ENCODE measurements at regions not wholly inside any gene's neighbourhood (a gene's known extent, or its start where the extent isn't known, plus 50 kb on each side); places are given as distances from the start of the nearest gene placed in this dataset.

- no peak overlapping the region for H2BK20ac ChIP-seq (ENCODE audit: low read length)
- no peak overlapping the region for H3K56ac ChIP-seq (replicated peaks; ENCODE audit: insufficient read length, low read depth, low read length)
- WGBS, 2 experiments (ENCODE audit: extremely low coverage in 1 of 2, insufficient coverage in 1 of 2, insufficient read length in 1 of 2, insufficient replicate concordance in 2 of 2, low coverage in 1 of 2, low lambda C conversion rate in 2 of 2, missing lambda C conversion rate in 1 of 2): 82% methylated on average over 6 of the region's 6 CpGs; no CpG with 5 or more reads in 1 of the 2 experiments
- H3K36me3 ChIP-seq (ENCODE audit: control insufficient read depth in 2 of 4, insufficient read depth in 4 of 4, low read length in 3 of 4): no peaks in the 10 kb centered on the region
- H3K14ac ChIP-seq (ENCODE audit: insufficient read length): no peak overlapping the region
- no peak overlapping the region for H3K4me2 ChIP-seq (ENCODE audit: insufficient read depth in 1 of 2, low read depth in 2 of 2, low read length in 2 of 2)
- ChIA-PET CTCF (ENCODE audit: partially characterized antibody) (no interaction called here), POLR2A (ENCODE audit: partially characterized antibody) (no interaction called here)
- no peaks in the 10 kb centered on the region for H3K79me1 ChIP-seq (ENCODE audit: low read depth, low read length)
- H2BK12ac ChIP-seq (ENCODE audit: low read depth, low read length): no peak overlapping the region
- H2BK120ac ChIP-seq (replicated peaks; ENCODE audit: low read depth, low read length): no peak overlapping the region
- H3K23me2 ChIP-seq (ENCODE audit: low read depth, low read length): no peaks in the 10 kb centered on the region
- H3K4ac ChIP-seq (replicated peaks; ENCODE audit: insufficient read length, low read depth, low read length): no peak overlapping the region
- no peak overlapping the region for H2AFZ ChIP-seq (ENCODE audit: low read length)
- H4K91ac ChIP-seq (replicated peaks; ENCODE audit: insufficient read length, low read length): no peak overlapping the region
- DNase-seq (ENCODE audit: low read depth in 1 of 2, low spot score in 2 of 2) (no peak), FAIRE-seq (no peak)
- H2BK5ac ChIP-seq (ENCODE audit: low read depth, low read length): no peak overlapping the region
- H3K9ac ChIP-seq (replicated peaks in 1 of 4; ENCODE audit: extremely low read depth in 1 of 4, low read depth in 3 of 4, low read length in 3 of 4): no peak overlapping the region
- H4K8ac ChIP-seq (ENCODE audit: extremely low read depth, insufficient read depth, low read length): no peak overlapping the region
- 0 out of 4 replicates have a peak, but pooled peaks cover 0 to 2% of the 10 kb centered on the region in 2 experiments for H3K9me3 ChIP-seq (ENCODE audit: insufficient read depth in 2 of 2, low read depth in 1 of 2, low read length in 1 of 2)
- no peak overlapping the region for H2AK5ac ChIP-seq (ENCODE audit: low read depth, low read length)
- no peaks in the 10 kb centered on the region for H3K4me1 ChIP-seq (replicated peaks in 1 of 4; ENCODE audit: control insufficient read depth in 3 of 4, insufficient read depth in 4 of 4, low read length in 3 of 4)
- H3K18ac ChIP-seq (ENCODE audit: extremely low read depth, low read length): no peak overlapping the region
- no peak overlapping the region for H3K4me3 ChIP-seq (ENCODE audit: extremely low read depth in 1 of 4, insufficient read depth in 2 of 4, low read depth in 3 of 4, low read length in 4 of 4)
- H3K23ac ChIP-seq (ENCODE audit: insufficient read length): no peak overlapping the region
- no peaks in the 10 kb centered on the region for H3K79me2 ChIP-seq (ENCODE audit: control insufficient read depth in 1 of 2, insufficient read depth in 2 of 2, low read length in 2 of 2)
- H3K27ac ChIP-seq (ENCODE audit: low read depth, low read length): no peak overlapping the region
- no peak overlapping the region for H2BK15ac ChIP-seq (ENCODE audit: low read length)
- H3K27me3 ChIP-seq (replicated peaks in 1 of 4; ENCODE audit: control insufficient read depth in 3 of 4, extremely low read depth in 1 of 4, insufficient read depth in 3 of 4, low read length in 3 of 4): no peaks in the 10 kb centered on the region
- H4K5ac ChIP-seq (ENCODE audit: insufficient read length, low read depth, low read length): no peak overlapping the region
- no peak for TF ChIP-seq SP4 (IDR thresholded peaks at IDR 0.05; ENCODE audit: low read length)
- no peak for TF ChIP-seq YY1 (IDR thresholded peaks at IDR 0.05; ENCODE audit: low read depth, low read length)
- no peak for TF ChIP-seq ZNF274 (IDR thresholded peaks at IDR 0.05; ENCODE audit: borderline replicate concordance, extremely low read depth, low read length)
- no peak for TF ChIP-seq TBP (IDR thresholded peaks at IDR 0.05; ENCODE audit: low read depth, low read length)
- TF ChIP-seq JUND (IDR thresholded peaks at IDR 0.05; ENCODE audit: low read length): no peak
- TF ChIP-seq HDAC2 (IDR thresholded peaks at IDR 0.05; ENCODE audit: borderline replicate concordance in 1 of 2, low read depth in 2 of 2, low read length in 2 of 2): no peak
- no peak for TF ChIP-seq FOSL1 (IDR thresholded peaks at IDR 0.05; ENCODE audit: insufficient read depth, low read depth, low read length)
- no peak for TF ChIP-seq NRF1 (IDR thresholded peaks at IDR 0.05; ENCODE audit: low read depth, low read length)
- no peak for TF ChIP-seq SIRT6 (IDR thresholded peaks at IDR 0.05; ENCODE audit: low read length)
- TF ChIP-seq SIN3A (conservative IDR thresholded peaks at IDR 0.05 in 1 of 2, IDR thresholded peaks at IDR 0.05 in 1 of 2; ENCODE audit: low read depth in 1 of 2, low read length in 2 of 2): no peak
- no peak for TF ChIP-seq RAD21 (IDR thresholded peaks at IDR 0.05 in 1 of 2, conservative IDR thresholded peaks at IDR 0.05 in 1 of 2; ENCODE audit: low read depth in 2 of 2, low read length in 2 of 2)
- TF ChIP-seq KDM4A (IDR thresholded peaks at IDR 0.05; ENCODE audit: low read depth, low read length, severe bottlenecking): no peak
- H4K20me1 ChIP-seq (replicated peaks in 1 of 2; ENCODE audit: control insufficient read depth in 1 of 2, insufficient read depth in 2 of 2, low read length in 2 of 2): no peaks in the 10 kb centered on the region
Measured at GRCh38 chr5:12093586-12093985, 189.3 kb upstream of the CTNND2 start.

Measured in H1 (cell line).